ENCODE measurements at regions not wholly inside any gene's neighbourhood (a gene's known extent, or its start where the extent isn't known, plus 50 kb on each side); places are given as distances from the start of the nearest gene placed in this dataset.

DNA sequence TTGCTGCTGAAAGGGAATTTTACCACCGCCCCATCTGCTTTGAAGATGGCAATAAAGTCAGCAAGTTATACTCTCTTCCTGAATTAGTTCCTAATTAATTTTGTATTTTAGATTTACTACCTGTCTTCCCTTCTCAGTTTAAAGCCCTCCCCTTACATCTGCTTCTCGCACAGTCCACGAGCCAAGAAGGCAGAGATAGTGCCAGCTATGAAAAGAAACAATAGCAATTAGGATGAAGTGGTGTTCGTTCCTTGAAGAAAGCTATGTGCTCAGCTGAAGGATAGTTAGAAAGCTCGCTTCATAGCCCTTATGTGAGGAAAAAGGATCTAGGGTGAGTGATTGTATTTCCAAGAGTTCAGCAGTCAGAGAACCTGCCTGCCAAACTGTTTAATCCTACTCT is 1678.8 kb upstream of the TENM3 start:
- DNase-seq, result no peak

DNA sequence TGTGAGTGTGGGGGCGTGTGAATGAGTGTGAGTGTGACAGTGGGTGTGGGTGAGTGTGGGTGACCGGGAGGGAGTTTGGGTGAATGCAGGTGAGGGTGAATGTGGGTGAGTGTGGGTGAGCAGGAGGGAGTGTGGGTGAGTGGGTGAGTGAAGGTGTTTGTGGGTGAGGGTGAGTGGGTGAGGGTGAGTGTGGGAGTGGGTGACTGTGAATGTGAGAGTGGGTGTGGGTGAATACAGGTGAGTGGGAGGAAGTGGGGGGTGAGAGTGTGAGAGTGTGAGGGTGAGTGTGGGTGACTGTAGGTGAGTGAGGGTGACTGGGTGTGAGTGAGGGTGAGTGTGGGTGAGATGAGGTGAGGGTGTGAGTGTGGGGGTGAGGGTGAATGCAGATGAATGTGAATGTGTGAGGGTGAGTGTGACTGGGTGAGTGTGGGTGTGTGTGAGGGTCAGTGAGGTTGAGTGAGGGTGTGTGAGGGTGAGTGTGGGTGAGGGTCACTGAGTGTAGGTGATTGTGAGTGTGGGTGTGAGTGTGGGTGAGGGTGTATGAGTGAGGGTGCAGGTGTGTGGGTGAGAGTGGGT is 1677.3 kb upstream of the TENM3 start:
- no peak for DNase-seq

DNA sequence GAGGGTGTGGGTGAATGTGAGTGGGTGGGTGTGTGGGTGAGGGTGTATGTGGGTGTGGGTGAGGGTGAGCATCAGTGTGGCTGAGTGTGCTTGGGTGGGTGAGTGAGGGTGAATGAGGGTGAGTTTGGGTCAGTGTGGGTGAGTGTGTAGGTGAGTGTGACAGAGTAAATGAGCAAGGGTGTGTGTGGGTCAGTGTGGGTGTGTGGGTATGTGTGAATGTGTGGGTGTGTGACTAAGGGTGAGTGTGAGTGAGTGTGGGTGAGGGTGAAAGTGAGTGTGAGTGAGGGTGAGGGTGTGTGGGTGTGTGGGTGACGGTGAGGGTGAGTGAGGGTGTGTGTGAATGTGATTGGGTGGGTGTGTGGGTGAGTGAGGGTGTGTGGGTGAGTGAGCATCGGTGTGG is 1676.7 kb upstream of the TENM3 start:
- DNase-seq, result no peak

DNA sequence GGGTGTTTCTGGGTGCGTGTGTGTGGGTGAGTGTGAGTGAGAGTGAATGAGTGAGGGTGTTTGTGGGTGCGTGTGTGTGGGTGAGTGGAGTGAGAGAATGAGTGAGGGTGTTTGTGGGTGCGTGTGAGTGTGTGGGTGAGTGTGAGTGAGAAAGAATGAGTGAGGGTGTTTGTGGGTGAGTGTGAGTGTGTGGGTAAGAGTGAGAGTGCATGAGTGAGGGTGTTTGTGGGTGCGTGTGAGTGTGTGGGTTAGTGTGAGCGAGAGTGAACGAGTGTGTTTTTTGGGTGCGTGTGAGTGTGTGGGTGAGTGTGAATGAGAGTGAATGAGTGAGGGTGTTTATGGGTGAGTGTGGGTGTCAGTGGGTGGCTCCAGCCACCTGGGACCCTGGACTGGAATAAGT is 1676.1 kb upstream of the TENM3 start:
- no peak for DNase-seq

DNA sequence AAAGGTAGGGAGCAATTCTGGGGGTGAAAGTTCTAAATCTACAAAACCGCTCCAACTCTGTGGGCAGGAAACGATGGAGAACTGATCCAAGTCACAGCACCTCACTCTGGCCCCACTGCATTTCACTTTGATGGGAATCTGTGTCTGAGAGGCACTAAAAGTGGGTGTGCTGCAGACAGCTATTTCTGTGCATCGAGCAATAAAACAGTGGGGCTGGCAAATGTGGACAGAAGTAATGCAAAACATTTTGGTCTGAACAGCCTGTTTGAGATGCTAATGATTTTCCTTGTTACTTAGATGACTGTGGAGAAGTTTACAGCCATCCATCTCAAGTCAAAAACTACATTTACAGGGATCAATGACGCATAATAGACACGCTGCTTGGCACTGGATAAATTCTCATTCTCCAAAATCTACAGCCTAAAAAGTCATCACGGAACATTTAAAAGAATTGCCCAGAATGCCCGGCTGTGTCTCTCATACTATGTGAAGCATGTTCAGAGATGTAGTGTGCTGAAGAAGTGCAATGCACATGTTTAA is 1671.6 kb upstream of the TENM3 start:
- no peak for DNase-seq

DNA sequence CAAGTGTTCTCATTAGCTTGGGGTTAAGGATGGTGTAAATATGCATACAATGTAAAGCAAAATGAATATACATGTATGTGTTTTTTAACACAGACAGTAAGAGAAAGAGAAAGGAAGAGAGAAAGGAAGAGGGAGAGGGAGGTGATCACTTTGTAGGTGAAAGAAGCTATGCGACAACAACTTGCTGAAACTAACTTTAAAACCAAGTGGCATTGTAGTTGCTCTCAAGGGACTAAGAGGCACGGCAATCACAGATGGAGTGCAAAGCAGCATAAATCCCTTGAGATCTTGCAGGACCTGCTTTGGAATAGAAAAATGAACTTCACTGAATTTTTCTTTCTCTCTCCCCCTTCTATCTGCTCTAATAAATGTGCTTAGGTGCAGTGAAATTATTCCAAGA is 1665.0 kb upstream of the TENM3 start:
- no peak for DNase-seq

DNA sequence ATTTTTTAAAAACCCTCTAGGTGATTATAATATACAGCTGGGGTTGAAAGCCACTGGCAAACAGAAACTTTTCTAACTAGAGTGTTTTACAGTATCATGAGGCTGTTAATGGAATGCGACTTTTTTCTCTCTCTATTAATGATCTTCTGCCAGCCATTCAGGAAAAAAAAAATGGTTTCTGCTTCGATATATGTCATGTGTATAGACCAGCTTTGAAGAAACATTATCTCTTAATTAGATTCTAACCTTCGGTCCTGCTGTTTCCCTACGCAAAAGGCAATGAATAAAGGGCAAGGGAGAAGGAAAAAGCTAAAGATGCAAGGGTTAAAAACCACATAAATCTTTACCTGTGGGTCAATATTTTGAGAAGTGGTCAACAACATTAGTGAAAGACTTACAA is 1662.1 kb upstream of the TENM3 start:
- DNase-seq, result no peak

DNA sequence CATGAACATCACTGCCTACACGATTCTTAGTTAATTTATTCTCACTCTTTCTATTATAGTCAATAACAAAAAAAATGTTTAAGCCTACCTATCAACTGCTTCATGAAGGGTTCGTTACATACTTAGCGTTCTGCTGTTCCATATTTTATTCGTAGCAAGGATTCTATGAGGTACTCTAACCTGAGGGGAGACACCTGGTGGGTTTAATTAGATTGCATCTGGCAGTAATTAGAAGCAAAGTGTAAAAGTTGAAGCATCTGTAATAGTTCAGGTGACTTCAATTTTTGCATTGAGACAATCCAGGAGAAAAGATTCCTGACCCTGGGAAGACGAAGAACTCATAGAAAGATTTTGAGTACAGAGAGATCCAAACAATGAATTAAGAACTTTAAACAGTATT is 1655.8 kb upstream of the TENM3 start:
- no peak for DNase-seq

DNA sequence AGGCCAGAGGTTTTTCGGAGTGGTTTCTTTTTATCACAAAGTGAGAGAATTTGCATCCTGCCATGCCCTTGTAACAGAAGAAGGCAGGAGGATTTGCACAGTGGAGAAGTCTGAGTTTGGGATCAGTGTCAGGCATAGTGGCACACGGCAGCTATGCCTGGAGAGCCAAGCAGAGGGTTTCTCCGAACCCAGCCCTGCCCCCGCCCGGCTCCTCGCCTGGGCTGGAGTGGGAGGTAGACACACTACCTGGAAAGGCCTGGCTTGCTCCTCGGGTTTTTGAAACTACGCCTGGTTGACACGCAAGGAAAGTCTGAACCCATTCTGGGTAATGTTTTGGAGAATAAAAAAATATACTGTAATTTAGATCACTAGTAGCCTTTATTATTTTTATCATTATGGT is 1653.6 kb upstream of the TENM3 start:
- DNase-seq, result no peak

DNA sequence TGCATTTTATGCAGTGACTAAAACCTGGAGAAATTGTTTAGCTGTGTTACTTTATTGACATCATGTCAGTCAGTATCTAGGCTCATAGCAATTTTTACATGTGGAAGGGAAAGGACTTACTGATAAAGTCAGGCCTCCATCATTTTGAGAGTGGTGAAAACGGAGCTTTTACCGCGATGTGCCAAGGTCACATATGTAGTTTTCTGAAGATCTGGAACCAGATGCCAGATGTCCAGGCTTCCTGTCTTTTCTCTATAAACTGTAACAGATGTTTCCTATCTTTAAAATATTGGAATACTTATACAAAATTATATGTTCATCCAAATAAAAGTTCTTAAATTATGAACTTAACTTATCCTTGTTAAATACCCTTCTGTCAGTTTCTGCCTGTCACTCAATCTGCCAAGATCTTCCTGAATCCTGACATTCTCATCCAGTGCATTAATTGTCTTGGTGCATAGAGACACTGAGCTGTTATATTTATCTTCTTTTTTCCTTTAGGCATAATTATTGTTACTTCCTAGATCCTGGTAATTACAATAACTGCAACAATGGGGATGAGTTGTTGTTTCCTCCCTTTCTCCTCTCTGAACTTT is 1646.2 kb upstream of the TENM3 start:
- DNase-seq, result no peak

DNA sequence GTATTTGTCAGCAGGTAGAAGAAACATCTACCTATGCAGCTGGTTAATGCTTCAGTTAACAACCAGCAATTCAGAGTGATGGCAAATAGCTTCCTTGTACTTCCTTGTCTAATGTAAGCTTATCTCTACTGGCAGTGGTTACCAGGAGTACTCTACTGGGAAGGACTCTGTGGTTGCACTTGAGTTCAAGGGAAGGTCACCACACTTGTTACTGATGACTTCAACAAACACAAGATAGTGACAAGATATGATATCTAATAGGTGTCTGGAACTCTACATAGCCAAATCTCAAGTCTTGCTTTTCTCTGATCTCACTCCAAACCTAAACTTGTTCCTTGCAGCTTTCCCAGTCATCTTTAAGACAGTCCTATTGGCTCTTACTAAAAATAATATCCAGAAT is 1644.9 kb upstream of the TENM3 start:
- no peak for DNase-seq

DNA sequence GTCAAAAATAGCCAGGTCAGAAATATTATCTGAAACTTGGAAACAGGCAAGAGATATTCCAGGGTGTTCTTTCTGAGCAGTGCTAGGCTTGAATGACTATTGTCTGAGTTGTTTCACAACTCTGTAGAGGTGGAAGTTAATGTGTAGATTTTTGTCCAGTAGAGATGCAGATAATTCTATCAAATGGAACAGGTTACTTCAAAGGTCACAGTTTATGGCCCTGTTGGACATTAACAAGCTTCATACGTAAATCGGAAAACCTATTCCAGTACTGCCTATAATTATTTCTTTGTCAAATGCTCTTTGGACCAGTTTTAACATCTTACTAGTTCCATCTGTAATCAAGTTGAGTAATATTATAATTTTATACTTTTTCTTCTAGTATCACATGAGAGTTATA is 1639.4 kb upstream of the TENM3 start:
- DNase-seq, result no peak

DNA sequence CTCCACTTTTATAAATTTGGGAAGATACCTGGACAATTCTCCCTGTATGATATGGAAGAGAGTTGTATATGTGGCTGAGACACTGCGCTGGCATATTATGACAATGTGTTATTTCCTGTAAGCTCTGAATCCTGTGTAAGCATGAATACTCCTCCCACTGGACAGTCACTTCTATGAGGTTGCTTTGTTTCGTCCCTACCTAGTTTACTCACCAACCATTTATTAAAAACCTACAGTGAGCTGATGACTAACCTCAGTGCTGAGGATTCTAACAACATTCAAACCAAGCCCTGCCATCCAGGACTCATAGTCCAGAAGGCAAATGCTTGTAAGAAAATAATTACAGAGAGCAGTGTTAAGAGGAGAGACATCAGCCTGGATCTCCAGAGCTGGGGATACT is 1632.9 kb upstream of the TENM3 start:
- no peak for DNase-seq

DNA sequence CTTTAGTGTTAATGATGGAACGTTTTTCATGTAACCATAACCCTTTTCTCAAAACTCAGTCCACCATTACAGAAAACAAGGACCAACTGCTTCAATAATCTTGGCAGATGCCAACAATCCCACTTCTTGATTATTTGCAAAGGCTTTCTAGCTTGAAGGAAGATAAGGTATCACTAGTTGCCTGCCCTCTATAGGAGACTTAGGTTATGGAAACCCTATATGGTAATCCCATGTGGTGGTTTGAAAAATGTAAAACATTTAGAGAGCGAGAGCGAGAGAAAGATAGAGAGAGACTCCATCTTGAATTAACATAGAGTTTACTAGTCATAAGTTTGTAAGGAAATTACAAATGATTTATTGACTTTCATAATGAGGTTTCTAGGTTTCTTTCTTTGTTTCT is 1627.5 kb upstream of the TENM3 start:
- no peak for DNase-seq

DNA sequence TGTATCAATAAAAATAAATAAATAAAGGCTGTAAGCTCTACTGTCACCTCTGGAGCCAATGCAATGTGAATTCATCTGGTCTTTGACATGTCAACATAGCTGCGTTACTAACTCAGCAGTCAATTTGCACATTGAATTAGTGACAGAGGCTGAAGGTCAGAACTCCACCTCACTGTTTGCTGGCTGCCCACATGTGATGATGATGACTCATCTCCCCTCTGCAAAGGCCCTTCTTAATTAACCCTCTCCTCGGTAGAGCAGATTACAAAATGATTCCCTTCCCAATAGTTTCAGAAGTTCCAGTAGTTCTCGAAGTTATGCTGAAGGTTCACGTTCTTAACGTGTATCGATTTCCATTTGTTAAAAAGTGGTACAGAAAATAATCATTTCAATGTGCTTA is 1626.0 kb upstream of the TENM3 start:
- DNase-seq, result no peak

DNA sequence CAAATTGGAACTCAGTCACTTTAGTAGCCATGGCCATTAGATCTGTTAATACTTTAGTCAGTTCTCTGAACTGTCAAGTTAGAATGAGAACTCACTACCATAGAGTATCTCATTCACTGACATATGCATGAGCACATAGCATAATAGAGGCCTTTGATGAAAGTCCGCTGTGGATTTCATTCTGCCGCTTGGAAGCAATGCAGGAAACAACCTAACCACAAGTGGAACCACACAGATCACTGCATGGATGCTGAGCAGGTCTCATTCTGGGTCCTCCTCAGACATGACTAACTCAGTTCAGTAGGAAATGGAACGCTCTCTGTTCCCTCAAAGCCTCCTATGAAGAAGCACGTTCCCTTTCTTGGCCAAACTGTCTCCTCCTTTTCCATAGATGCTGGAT is 1624.8 kb upstream of the TENM3 start:
- no peak for DNase-seq

DNA sequence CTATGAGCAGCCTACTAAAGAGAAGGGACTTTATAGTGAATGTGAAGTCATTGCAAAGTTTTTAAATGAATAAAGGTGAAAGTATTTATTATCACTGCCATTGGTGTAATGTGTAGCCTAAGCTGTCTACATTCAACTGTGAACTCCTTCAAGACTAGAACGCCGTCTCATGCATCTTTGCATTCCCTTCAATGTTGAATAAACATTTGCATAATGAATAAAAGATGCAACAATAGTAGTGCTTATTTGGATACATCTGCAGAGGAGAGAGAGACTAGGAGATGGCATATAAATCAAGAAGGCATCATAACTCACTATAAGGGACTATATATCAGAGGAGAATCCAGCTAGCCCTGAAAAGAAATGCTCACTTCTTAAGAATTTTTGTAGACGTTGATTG is 1623.8 kb upstream of the TENM3 start:
- DNase-seq, result no peak

DNA sequence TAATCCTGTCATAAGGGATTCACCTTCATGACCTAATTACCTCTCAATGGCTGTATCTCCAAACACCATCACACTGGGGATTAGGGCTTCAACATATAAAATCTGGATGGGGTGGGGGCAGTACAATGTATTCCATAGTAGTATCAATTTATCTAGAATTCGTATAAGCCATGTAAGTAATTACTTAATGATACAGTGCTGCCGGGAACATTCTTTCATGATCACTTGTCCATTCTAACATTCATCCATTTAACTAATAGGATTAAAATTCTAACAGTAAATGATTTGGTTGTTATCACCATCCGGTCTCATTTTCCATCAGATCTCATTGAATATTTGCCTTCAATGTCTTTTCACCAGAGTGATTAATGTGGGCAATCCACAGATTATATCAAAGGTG is 1620.9 kb upstream of the TENM3 start:
- DNase-seq, result no peak

DNA sequence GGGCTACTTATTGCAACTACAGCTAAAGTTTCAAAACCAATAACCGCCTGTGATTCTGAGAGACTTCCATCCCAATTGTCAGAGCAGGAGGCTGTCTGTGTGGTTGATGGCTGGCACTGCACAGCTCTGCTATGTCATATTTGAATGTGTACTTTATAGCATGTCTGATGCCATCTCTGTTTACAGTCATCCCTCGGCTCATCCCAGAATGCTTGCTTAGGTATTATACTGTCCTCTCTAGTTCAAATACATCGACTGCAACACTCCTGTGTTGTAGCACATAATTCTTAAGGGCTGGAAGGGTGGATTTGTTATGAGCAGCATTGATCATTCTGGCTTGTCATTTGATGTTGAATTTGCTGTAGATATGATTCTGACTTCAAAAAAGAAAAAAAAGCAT is 1617.5 kb upstream of the TENM3 start:
- DNase-seq, result no peak

DNA sequence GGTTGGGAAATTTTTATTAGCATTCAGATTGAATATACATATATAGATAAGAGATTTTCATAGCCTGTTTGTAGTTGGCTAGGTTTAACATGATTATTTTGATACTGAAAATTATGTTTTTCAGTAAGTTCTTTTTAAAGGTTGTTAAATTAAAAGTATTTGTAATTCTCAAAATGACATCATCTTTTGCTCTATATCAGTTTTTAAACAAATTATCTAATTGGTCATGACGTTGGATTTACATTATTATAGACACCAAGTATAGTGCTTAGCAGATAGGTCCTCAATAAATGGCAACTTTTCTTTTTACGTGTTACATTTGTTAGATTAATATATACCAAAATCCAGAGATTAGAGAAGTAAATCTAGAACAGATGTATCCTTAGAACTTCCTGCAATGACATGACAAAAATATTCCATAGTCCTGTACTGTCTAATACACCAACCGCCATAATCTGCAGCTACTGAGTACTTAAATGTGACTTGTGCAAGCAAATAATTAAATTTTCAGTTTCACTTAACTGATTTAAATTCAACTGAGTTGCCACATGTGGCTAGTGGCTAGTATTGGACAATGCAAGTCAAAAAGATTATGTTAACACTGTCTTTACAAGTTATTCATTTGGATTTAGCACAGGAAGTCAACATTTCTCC is 1613.1 kb upstream of the TENM3 start:
- DNase-seq, result no peak

DNA sequence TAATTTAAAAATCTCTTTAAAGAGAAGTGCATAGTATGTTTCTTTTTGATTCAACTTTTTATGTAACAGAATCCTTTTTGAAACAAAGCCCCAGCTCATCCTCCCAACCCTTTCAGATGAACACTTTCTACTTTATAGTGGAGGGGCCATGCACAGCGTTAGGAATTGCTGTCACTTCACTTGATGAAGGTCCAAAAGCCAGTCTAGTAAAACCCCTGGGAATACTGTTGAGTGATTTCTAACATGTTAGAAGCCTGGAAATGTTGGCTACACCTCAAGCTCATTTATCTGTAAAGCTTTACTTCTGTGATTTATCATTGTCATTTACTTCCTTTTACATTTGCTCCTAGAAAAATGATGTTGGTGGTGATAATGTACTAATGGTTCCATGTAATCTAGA is 1608.9 kb upstream of the TENM3 start:
- no peak for DNase-seq

DNA sequence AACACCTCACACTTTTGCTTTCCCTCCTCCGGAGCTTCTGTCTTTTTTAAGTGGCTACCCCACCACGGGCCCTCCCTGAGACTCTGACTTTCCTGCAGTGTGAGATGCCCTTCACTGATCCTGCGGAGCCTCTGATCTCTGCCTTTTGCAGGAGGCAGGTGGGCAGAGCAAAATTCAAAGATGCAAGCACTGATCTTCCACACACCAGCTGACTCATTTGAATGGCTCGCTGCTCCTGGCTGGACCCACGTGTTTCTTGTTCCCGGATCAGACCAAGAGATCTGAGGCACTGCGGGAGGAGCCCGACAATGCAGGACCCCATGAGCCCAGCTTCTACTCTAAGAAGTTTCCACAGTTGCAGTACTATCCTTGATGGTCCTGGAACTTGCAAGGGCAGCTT is 1607.9 kb upstream of the TENM3 start:
- DNase-seq, result no peak

DNA sequence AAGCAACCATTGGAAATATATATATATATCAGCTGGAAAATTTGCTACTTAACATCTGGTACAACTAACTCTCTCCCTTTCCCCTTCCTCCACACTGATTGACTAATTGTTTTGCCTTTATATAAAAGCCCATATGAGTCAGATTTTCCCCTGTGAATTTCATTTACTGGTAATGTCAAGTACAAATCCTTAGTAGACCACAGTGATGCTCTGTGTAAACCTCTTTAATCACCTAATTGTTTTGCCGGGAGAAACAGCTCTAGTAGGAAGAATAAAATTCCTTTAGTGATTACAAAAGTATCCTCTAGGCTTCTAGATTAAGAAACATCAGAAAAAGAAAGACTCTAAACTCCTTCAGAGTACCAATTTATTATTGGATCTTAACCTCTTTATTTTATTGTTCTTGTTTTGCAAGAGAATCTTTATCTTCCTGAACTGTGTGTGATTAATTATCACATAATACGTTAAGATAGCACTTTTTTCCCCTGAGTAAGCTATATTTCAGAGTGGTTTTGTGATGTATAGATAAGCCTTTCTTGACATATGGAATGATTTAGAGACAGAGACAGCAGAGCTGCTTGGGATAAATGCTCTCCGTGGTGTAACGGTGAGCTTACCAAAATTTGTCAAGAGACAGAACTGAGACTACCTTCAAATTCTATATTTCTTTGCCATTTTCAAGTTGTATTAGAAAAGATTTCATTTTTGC is 1606.4 kb upstream of the TENM3 start:
- no peak for DNase-seq

DNA sequence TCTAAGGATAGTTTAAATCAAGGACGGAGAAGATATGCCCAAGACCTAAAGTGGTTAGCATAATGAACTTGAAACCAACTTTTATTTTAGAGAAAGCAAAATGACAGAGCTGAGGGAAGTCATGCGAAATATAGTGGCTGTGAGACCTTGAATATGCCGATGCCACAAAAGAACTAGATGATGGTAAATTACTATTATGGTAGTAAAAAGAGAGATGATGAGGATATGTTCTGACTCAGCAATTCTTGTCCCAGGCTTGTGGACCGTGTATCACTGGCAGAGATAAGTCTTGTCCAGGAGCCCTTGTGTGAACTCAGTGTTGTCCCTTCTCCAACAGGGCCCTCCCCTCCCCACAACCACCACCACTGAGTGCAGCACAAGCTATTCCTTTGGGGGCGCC is 1605.6 kb upstream of the TENM3 start:
- DNase-seq, result no peak
